GM23338 (cell line): ENCODE measurements at regions not wholly inside any gene's neighbourhood (a gene's known extent, or its start where the extent isn't known, plus 50 kb on each side); places are given as distances from the start of the nearest gene placed in this dataset.

Source experiments
- ATAC-seq: fragments of 200-7000 bp; cut with Tn5 transposase; 3 replicates; pipeline ENCODE4 v1.9.1; 2020
- DNase-seq: peaks from one replicate; pipeline ENCODE4 v3.0.0-alpha.2; 2015; ENCODE audit warnings: low spot score
- H2AFZ ChIP-seq: fragments of 200-600 bp; sonication (generic); 2 replicates; pipeline ENCODE4 v1.8.0; 2016; ENCODE audit warnings: antibody characterized with exemption, mild to moderate bottlenecking, moderate library complexity
- H3F3A ChIP-seq: fragments of 200-600 bp; sonication (generic); replicated peaks from 2 replicates; pipeline ENCODE4 v1.8.0; 2017; ENCODE audit warnings: antibody characterized with exemption, mixed run types, low read depth
- H3K27ac ChIP-seq: fragments of 200-600 bp; sonication (generic); 2 replicates; pipeline ENCODE4 v1.6.1; 2016; ENCODE audit warnings: low read depth
- H3K27me3 ChIP-seq: fragments of 200-600 bp; sonication (generic); 2 replicates; pipeline ENCODE4 v1.8.0; 2016; ENCODE audit warnings: mild to moderate bottlenecking, mixed run types, moderate library complexity; ENCODE audit not compliant: insufficient read depth
- H3K36me3 ChIP-seq: fragments of 200-600 bp; sonication (generic); 2 replicates; pipeline ENCODE4 v1.8.0; 2016; ENCODE audit warnings: mild to moderate bottlenecking; ENCODE audit not compliant: insufficient read depth
- H3K4me1 ChIP-seq: fragments of 200-600 bp; sonication (generic); 2 replicates; pipeline ENCODE4 v1.8.0; 2016; ENCODE audit warnings: mild to moderate bottlenecking, moderate library complexity; ENCODE audit not compliant: insufficient read depth
- H3K4me2 ChIP-seq: fragments of 200-600 bp; sonication (generic); 2 replicates; pipeline ENCODE4 v1.7.1; 2017; ENCODE audit warnings: mixed run types
- H3K4me3 ChIP-seq: fragments of 200-600 bp; sonication (generic); 2 replicates; pipeline ENCODE4 v1.6.1; 2016; ENCODE audit warnings: mixed run types
- H3K79me2 ChIP-seq: fragments of 200-600 bp; sonication (generic); replicated peaks from 2 replicates; pipeline ENCODE4 v1.8.0; 2017; ENCODE audit warnings: mild to moderate bottlenecking; ENCODE audit not compliant: insufficient read depth
- H3K9me2 ChIP-seq: fragments of 200-600 bp; sonication (generic); 2 replicates; pipeline ENCODE4 v1.8.0; 2017; ENCODE audit not compliant: insufficient read depth
- H4K20me1 ChIP-seq: fragments of 200-600 bp; sonication (generic); replicated peaks from 2 replicates; pipeline ENCODE4 v1.8.0; 2017; ENCODE audit warnings: mild to moderate bottlenecking; ENCODE audit not compliant: insufficient read depth
- H3K27ac Mint-ChIP-seq: 2 replicates; pipeline ENCODE4 v1.8.0; 2020; ENCODE audit warnings: inconsistent platforms, mild to moderate bottlenecking, moderate library complexity, mixed read lengths
- H3K27me3 Mint-ChIP-seq: 3 replicates; pipeline ENCODE4 v1.8.0; 2022; ENCODE audit warnings: low read depth, mild to moderate bottlenecking, moderate library complexity, mixed read lengths, inconsistent platforms; ENCODE audit not compliant: insufficient read depth, poor library complexity
- H3K36me3 Mint-ChIP-seq: 3 replicates; pipeline ENCODE4 v1.8.0; 2021; ENCODE audit warnings: low read depth, mild to moderate bottlenecking, inconsistent platforms, moderate library complexity, mixed read lengths
- H3K4me1 Mint-ChIP-seq: 3 replicates; pipeline ENCODE4 v1.8.0; 2020; ENCODE audit warnings: mild to moderate bottlenecking, inconsistent platforms, mixed read lengths
- H3K4me3 Mint-ChIP-seq: 3 replicates; pipeline ENCODE4 v1.8.0; 2021; ENCODE audit warnings: moderate library complexity, mild to moderate bottlenecking, inconsistent platforms, mixed read lengths
- H3K9me3 Mint-ChIP-seq: 3 replicates; pipeline ENCODE4 v1.8.0; 2020; ENCODE audit warnings: moderate library complexity, mild to moderate bottlenecking, inconsistent platforms, mixed read lengths
- CREB1 ChIP-seq: fragments of 250-450 bp; sonication (Bioruptor Pico); IDR thresholded peaks from 2 replicates; pipeline ENCODE4 v1.5.0; 2020; ENCODE audit warnings: low read depth, mild to moderate bottlenecking, moderate library complexity
- ETS1 ChIP-seq: IDR thresholded peaks from 2 replicates; pipeline ENCODE4 v1.6.1; 2016; ENCODE audit warnings: antibody characterized with exemption
- EZH2 ChIP-seq: fragments of 200-600 bp; sonication (generic); IDR thresholded peaks from one replicate; pipeline ENCODE4 v1.8.0; 2017; ENCODE audit warnings: antibody characterized with exemption, mild to moderate bottlenecking, low read depth; ENCODE audit not compliant: unreplicated experiment
- EZH2phosphoT487 ChIP-seq: fragments of 200-600 bp; sonication (generic); IDR thresholded peaks from one replicate; pipeline ENCODE4 v1.8.1; 2018; ENCODE audit warnings: antibody characterized with exemption; ENCODE audit not compliant: unreplicated experiment
- JUNB ChIP-seq: IDR thresholded peaks from one replicate; pipeline ENCODE4 v1.6.1; 2016; ENCODE audit warnings: antibody characterized with exemption; ENCODE audit not compliant: unreplicated experiment
- NANOG ChIP-seq: IDR thresholded peaks from 2 replicates; pipeline ENCODE4 v1.6.1; 2016; ENCODE audit warnings: antibody characterized with exemption, borderline replicate concordance
- POLR2AphosphoS5 ChIP-seq: IDR thresholded peaks from 2 replicates; pipeline ENCODE4 v1.6.1; 2016; ENCODE audit warnings: antibody characterized with exemption, low read depth
- REST ChIP-seq: IDR thresholded peaks from one replicate; pipeline ENCODE4 v1.6.1; 2018; ENCODE audit warnings: antibody characterized with exemption; ENCODE audit not compliant: unreplicated experiment
- STAT1 ChIP-seq: IDR thresholded peaks from one replicate; pipeline ENCODE4 v1.6.1; 2016; ENCODE audit warnings: antibody characterized with exemption; ENCODE audit not compliant: unreplicated experiment
- ZNF114 ChIP-seq: fragments of 250-450 bp; sonication (Bioruptor Pico); IDR thresholded peaks from 2 replicates; pipeline ENCODE4 v1.5.0; 2020; ENCODE audit warnings: mild to moderate bottlenecking, moderate library complexity
- ZNF331 ChIP-seq: fragments of 250-450 bp; sonication (Bioruptor Pico); IDR thresholded peaks from 2 replicates; pipeline ENCODE4 v1.5.0; 2020; ENCODE audit warnings: low read depth, mild to moderate bottlenecking, moderate library complexity
- ZNF462 ChIP-seq: fragments of 250-450 bp; sonication (Bioruptor Pico); IDR thresholded peaks from 2 replicates; pipeline ENCODE4 v1.5.0; 2020; ENCODE audit warnings: mild to moderate bottlenecking, moderate library complexity
- TF ChIP-seq, protein P1 (sequence below), 2 experiments: fragments of 200-600 bp in 1 of 2; sonication (generic) in 1 of 2; conservative IDR thresholded peaks; 2 replicates each; pipeline versions ENCODE4 v1.5.1 to v1.6.1; 2016 to 2017; ENCODE audit warnings: antibody characterized with exemption in 2 of 2, low read depth in 2 of 2, mild to moderate bottlenecking in 2 of 2, moderate library complexity in 1 of 2

DNA sequence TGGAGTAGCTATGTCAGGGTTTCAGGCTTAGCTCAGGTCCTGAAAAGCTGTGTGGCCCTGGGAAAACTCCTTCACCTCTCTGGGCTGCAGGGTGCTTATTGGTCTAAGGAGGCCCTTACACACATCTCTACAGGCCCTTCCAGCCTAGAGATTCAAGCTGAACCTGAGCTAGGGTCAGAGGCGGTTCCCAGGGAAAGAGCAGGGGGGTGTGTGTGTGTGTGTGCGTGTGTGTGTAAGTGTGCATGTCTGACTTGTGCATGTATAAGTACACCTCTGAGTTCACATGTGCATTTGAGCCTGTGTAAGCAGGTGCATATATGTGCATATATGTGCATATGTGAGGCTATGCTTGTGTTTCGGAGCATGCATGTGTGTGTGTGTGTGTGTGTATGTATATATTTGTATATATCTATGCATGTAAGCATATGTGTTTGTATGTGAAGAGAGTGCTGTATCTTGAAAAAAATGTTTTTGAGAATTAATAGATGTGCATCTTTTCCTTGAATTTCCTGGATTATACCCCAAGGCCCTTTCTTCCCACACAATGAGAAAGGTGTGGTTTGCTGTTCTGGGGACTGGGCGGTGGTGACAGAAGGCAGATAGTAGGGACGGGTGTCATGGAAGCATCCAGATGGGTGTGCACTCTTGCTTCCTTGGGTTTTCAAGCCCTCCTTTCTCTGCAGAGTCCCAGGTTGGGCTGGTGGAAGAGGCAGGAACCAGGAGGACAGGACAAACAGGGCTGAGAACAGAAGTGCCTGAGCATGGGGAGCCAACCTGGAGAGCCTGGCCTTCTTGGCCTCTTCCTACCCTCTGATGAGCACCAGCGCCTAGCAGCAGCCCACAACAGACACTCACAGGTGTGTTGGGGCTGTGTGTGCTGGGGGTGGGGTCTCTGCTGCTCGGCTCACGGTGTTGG is 150.3 kb upstream of the TSHZ3 start:
- no peaks in the 10 kb centered on the region for H3K27me3 ChIP-seq
- no peak overlapping the region for H3K27ac ChIP-seq
- Mint-ChIP-seq H3K36me3 (no peaks in the 10 kb centered on the region), H3K4me1 (peaks cover 3% of the 10 kb centered on the region; the same call in 2 of the 3 replicates), H3K4me3 (no peak overlapping the region), H3K27ac (peak overlapping the region; percentile 49; the same call in 1 of the 2 replicates), H3K27me3 (peaks cover 8% of the 10 kb centered on the region), H3K9me3 (0 out of 3 replicates have a peak, but pooled peaks cover 3% of the 10 kb centered on the region)
- DNase-seq (no peak), ATAC-seq (no peak)
- no peak overlapping the region for H2AFZ ChIP-seq
- no peaks in the 10 kb centered on the region for H3K79me2 ChIP-seq
- no peaks in the 10 kb centered on the region for H3K36me3 ChIP-seq
- H3K4me3 ChIP-seq = no peak overlapping the region
- no peak overlapping the region for H3K4me2 ChIP-seq
- no peaks in the 10 kb centered on the region for H3F3A ChIP-seq
- H4K20me1 ChIP-seq = no peaks in the 10 kb centered on the region
- H3K9me2 ChIP-seq = peaks cover 11% of the 10 kb centered on the region; the same call in 1 of the 2 replicates
- H3K4me1 ChIP-seq = no peaks in the 10 kb centered on the region
- TF ChIP-seq STAT1 (no peak), POLR2AphosphoS5 (no peak), NANOG (no peak), ZNF462 (no peak), EZH2phosphoT487 (no peak), JUNB (no peak), ZNF331 (CRISPR knock-in tag) (no peak), ZNF114 (no peak), REST (no peak), CREB1 (CRISPR knock-in tag) (no peak), ETS1 (no peak), EZH2 (no peak)
- TF ChIP-seq, protein P1, sequence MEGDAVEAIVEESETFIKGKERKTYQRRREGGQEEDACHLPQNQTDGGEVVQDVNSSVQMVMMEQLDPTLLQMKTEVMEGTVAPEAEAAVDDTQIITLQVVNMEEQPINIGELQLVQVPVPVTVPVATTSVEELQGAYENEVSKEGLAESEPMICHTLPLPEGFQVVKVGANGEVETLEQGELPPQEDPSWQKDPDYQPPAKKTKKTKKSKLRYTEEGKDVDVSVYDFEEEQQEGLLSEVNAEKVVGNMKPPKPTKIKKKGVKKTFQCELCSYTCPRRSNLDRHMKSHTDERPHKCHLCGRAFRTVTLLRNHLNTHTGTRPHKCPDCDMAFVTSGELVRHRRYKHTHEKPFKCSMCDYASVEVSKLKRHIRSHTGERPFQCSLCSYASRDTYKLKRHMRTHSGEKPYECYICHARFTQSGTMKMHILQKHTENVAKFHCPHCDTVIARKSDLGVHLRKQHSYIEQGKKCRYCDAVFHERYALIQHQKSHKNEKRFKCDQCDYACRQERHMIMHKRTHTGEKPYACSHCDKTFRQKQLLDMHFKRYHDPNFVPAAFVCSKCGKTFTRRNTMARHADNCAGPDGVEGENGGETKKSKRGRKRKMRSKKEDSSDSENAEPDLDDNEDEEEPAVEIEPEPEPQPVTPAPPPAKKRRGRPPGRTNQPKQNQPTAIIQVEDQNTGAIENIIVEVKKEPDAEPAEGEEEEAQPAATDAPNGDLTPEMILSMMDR (conservative IDR thresholded peaks at IDR 0.05; ENCODE audit: low read depth in 2 of 2) = no peak
